Astrocyte (in vitro differentiated cells and primary cell): ENCODE measurements at regions not wholly inside any gene's neighbourhood (a gene's known extent, or its start where the extent isn't known, plus 50 kb on each side); places are given as distances from the start of the nearest gene placed in this dataset.

ENCODE experiments used
- DNase-seq: peaks from one replicate; pipeline ENCODE4 v3.0.0-alpha.2; 2010; ENCODE audit warnings: low read depth
- FAIRE-seq: peaks from 2 replicates; lab custom pipeline; 2011; peaks lifted over from hg19 to GRCh38; lab: Jason Lieb, UNC
- H2AFZ ChIP-seq: 2 replicates; pipeline ENCODE4 v1.6.0; 2012; ENCODE audit warnings: low read depth, low read length, inconsistent platforms
- H3K27ac ChIP-seq: 2 replicates; pipeline ENCODE4 v1.5.1; 2011; ENCODE audit warnings: low read depth, low read length, inconsistent platforms
- H3K27me3 ChIP-seq: 2 replicates; pipeline ENCODE4 v1.6.0; 2011; ENCODE audit warnings: low read length, inconsistent platforms; ENCODE audit not compliant: insufficient read depth
- H3K36me3 ChIP-seq: 2 replicates; pipeline ENCODE4 v1.5.1; 2011; ENCODE audit warnings: low read length, inconsistent platforms; ENCODE audit not compliant: insufficient read depth
- H3K4me1 ChIP-seq: 2 replicates; pipeline ENCODE4 v1.5.1; 2011; ENCODE audit warnings: low read length, inconsistent platforms; ENCODE audit not compliant: insufficient read depth
- H3K4me2 ChIP-seq: 2 replicates; pipeline ENCODE4 v1.6.0; 2012; ENCODE audit warnings: low read length, inconsistent platforms
- H3K4me3 ChIP-seq: 2 replicates; pipeline ENCODE4 v1.5.1; 2011; ENCODE audit warnings: low read depth, mild to moderate bottlenecking, low read length, inconsistent platforms; ENCODE audit not compliant: insufficient read depth
- H3K79me2 ChIP-seq: 2 replicates; pipeline ENCODE4 v1.6.0; 2012; ENCODE audit warnings: mild to moderate bottlenecking, low read length, inconsistent platforms; ENCODE audit not compliant: insufficient read depth
- H3K9ac ChIP-seq: 2 replicates; pipeline ENCODE4 v1.6.0; 2012; ENCODE audit warnings: mild to moderate bottlenecking, low read length, inconsistent platforms
- H3K9me3 ChIP-seq: 2 replicates; pipeline ENCODE4 v1.5.1; 2012; ENCODE audit warnings: low read depth, mild to moderate bottlenecking, low read length, inconsistent platforms; ENCODE audit not compliant: insufficient read depth
- H4K20me1 ChIP-seq: 2 replicates; pipeline ENCODE4 v1.6.0; 2012; ENCODE audit warnings: low read length, inconsistent platforms; ENCODE audit not compliant: insufficient read depth
- H3K27ac Mint-ChIP-seq: one replicate; pipeline ENCODE4 v1.8.0; 2021; ENCODE audit warnings: mild to moderate bottlenecking, mixed read lengths; ENCODE audit not compliant: unreplicated experiment
- H3K27me3 Mint-ChIP-seq: one replicate; pipeline ENCODE4 v1.8.0; 2021; ENCODE audit warnings: low read depth, mixed read lengths; ENCODE audit not compliant: unreplicated experiment
- H3K36me3 Mint-ChIP-seq: one replicate; pipeline ENCODE4 v1.8.0; 2021; ENCODE audit warnings: low read depth, mixed read lengths; ENCODE audit not compliant: unreplicated experiment
- H3K4me1 Mint-ChIP-seq: one replicate; pipeline ENCODE4 v1.8.0; 2021; ENCODE audit warnings: low read depth, mixed read lengths; ENCODE audit not compliant: unreplicated experiment
- H3K4me3 Mint-ChIP-seq: one replicate; pipeline ENCODE4 v1.8.0; 2021; ENCODE audit warnings: mild to moderate bottlenecking, moderate library complexity, mixed read lengths; ENCODE audit not compliant: unreplicated experiment
- H3K9me3 Mint-ChIP-seq: one replicate; pipeline ENCODE4 v1.8.0; 2021; ENCODE audit warnings: mild to moderate bottlenecking, mixed read lengths; ENCODE audit not compliant: unreplicated experiment
- CTCF ChIP-seq: IDR thresholded peaks from 2 replicates; pipeline ENCODE4 v1.5.1; 2011; ENCODE audit warnings: low read depth, mild to moderate bottlenecking, inconsistent platforms, low read length, moderate library complexity; ENCODE audit not compliant: insufficient read depth
- EZH2 ChIP-seq: IDR thresholded peaks from 2 replicates; pipeline ENCODE4 v1.6.1; 2012; ENCODE audit warnings: mild to moderate bottlenecking, low read length, inconsistent platforms; ENCODE audit not compliant: insufficient read depth

- Histone ChIP-seq H3K36me3 (no peaks in the 10 kb centered on the region), H4K20me1 (no peaks in the 10 kb centered on the region), H3K27ac (no peak overlapping the region), H3K9me3 (no peaks in the 10 kb centered on the region), H3K9ac (no peak overlapping the region), H3K4me2 (no peak overlapping the region), H2AFZ (no peak overlapping the region), H3K4me3 (no peak overlapping the region), H3K79me2 (no peaks in the 10 kb centered on the region), H3K27me3 (no peaks in the 10 kb centered on the region), H3K4me1 (no peaks in the 10 kb centered on the region)
- no peak overlapping the region for H3K27ac Mint-ChIP-seq
- TF ChIP-seq EZH2 (no peak), CTCF (no peak)
- H3K4me1 Mint-ChIP-seq: peaks cover 2% of the 10 kb centered on the region
- H3K36me3 Mint-ChIP-seq: peaks cover under 1% of the 10 kb centered on the region
- H3K27me3 Mint-ChIP-seq: peaks cover 8% of the 10 kb centered on the region
- no peak overlapping the region for H3K4me3 Mint-ChIP-seq
- FAIRE-seq (no peak), DNase-seq (no peak)
- peaks cover 1% of the 10 kb centered on the region for H3K9me3 Mint-ChIP-seq
Observed at GRCh38 chr11:94671553-94672366, 96.4 kb upstream of the AMOTL1 start.

- no peak overlapping the region for H3K4me2 ChIP-seq
- H3K27me3 Mint-ChIP-seq: peaks cover 13% of the 10 kb centered on the region
- H3K79me2 ChIP-seq: no peaks in the 10 kb centered on the region
- no peak overlapping the region for H3K27ac Mint-ChIP-seq
- no peaks in the 10 kb centered on the region for H3K4me1 ChIP-seq
- no peaks in the 10 kb centered on the region for H3K36me3 Mint-ChIP-seq
- H3K4me1 Mint-ChIP-seq: peaks cover 2% of the 10 kb centered on the region
- TF ChIP-seq EZH2 (no peak), CTCF (no peak)
- H3K27ac ChIP-seq: no peak overlapping the region
- no peak overlapping the region for H3K4me3 ChIP-seq
- DNase-seq: no peak
- no peak overlapping the region for H3K4me3 Mint-ChIP-seq
- H4K20me1 ChIP-seq: no peaks in the 10 kb centered on the region
- H3K36me3 ChIP-seq: no peaks in the 10 kb centered on the region
- no peak for FAIRE-seq
- no peaks in the 10 kb centered on the region for H3K9me3 ChIP-seq
- H3K9me3 Mint-ChIP-seq: no peaks in the 10 kb centered on the region
- H3K27me3 ChIP-seq: no peaks in the 10 kb centered on the region
- H3K9ac ChIP-seq: no peak overlapping the region
- H2AFZ ChIP-seq: no peak overlapping the region
Observed at GRCh38 chr11:94672636-94673035, 95.5 kb upstream of the AMOTL1 start.

GRCh38 chr11:94673386-94673785 is 94.8 kb upstream of the AMOTL1 start:
- Mint-ChIP-seq H3K27ac (no peak overlapping the region), H3K9me3 (no peaks in the 10 kb centered on the region), H3K27me3 (peaks cover 13% of the 10 kb centered on the region), H3K36me3 (no peaks in the 10 kb centered on the region), H3K4me3 (no peak overlapping the region), H3K4me1 (peaks cover 2% of the 10 kb centered on the region)
- Histone ChIP-seq H3K36me3 (no peaks in the 10 kb centered on the region), H3K9ac (no peak overlapping the region), H3K27ac (no peak overlapping the region), H3K27me3 (no peaks in the 10 kb centered on the region), H2AFZ (no peak overlapping the region), H3K4me3 (no peak overlapping the region), H3K4me1 (no peaks in the 10 kb centered on the region), H3K79me2 (no peaks in the 10 kb centered on the region), H3K9me3 (no peaks in the 10 kb centered on the region), H3K4me2 (no peak overlapping the region), H4K20me1 (no peaks in the 10 kb centered on the region)
- no peak for TF ChIP-seq EZH2
- FAIRE-seq (no peak), DNase-seq (no peak)
